Spleen (tissue), 11 donors: ENCODE measurements at regions not wholly inside any gene's neighbourhood (a gene's known extent, or its start where the extent isn't known, plus 50 kb on each side); places are given as distances from the start of the nearest gene placed in this dataset.

Experiments used
- DNase-seq: peaks from one replicate; pipeline ENCODE4 v3.0.0-alpha.2; 2020
- H3K27ac ChIP-seq, 8 donors: fragments of 200-600 bp; sonication (generic) in 7 of 8; 1 replicate in 4 of 8; 2 replicates in 4 of 8; pipeline versions ENCODE4 v1.5.0 to v1.8.0; 2016 to 2021; ENCODE audit warnings: inconsistent platforms in 4 of 8, mild to moderate bottlenecking in 4 of 8, moderate library complexity in 1 of 8
- H3K27me3 ChIP-seq, 7 donors: fragments of 200-600 bp; sonication (generic) in 6 of 7; replicated peaks in 1 of 7; 1 replicate in 4 of 7; 2 replicates in 3 of 7; pipeline versions ENCODE4 v1.5.0 to v1.8.0; 2016 to 2021; ENCODE audit warnings: inconsistent platforms in 3 of 7, mild to moderate bottlenecking in 1 of 7
- H3K36me3 ChIP-seq, 6 donors: fragments of 200-600 bp; sonication (generic) in 5 of 6; 1 replicate in 4 of 6; 2 replicates in 2 of 6; pipeline versions ENCODE4 v1.5.0 to v1.8.0; 2016 to 2021; ENCODE audit warnings: inconsistent platforms in 2 of 6
- H3K4me1 ChIP-seq, 6 donors: fragments of 200-600 bp; sonication (generic) in 5 of 6; 1 replicate in 3 of 6; 2 replicates in 3 of 6; pipeline versions ENCODE4 v1.5.0 to v1.8.0; 2016 to 2021; ENCODE audit warnings: inconsistent platforms in 3 of 6
- H3K4me3 ChIP-seq, 8 donors: fragments of 200-600 bp; sonication (generic) in 7 of 8; 1 replicate in 4 of 8; 2 replicates in 4 of 8; pipeline versions ENCODE4 v1.5.0 to v1.8.0; 2016 to 2021; ENCODE audit warnings: inconsistent platforms in 4 of 8, mild to moderate bottlenecking in 4 of 8, moderate library complexity in 2 of 8
- H3K9me3 ChIP-seq, 8 donors: fragments of 200-600 bp; sonication (generic) in 7 of 8; 1 replicate in 4 of 8; 2 replicates in 4 of 8; pipeline versions ENCODE4 v1.5.0 to v1.8.0; 2016 to 2021; ENCODE audit warnings: inconsistent platforms in 4 of 8
- CTCF ChIP-seq, 11 experiments: fragments of 200-600 bp in 7 of 11; fragments of 450-650 bp in 4 of 11; sonication (generic) in 4 of 11; IDR thresholded peaks in 8 of 11; conservative IDR thresholded peaks in 3 of 11; 1 replicate in 7 of 11; 2 replicates in 4 of 11; pipeline versions ENCODE4 v1.4.0 to v1.8.0; 2016 to 2021; ENCODE audit warnings: antibody characterized with exemption in 11 of 11, inconsistent platforms in 4 of 11, mild to moderate bottlenecking in 1 of 11
- POLR2A ChIP-seq, 3 donors: fragments of 450-650 bp; IDR thresholded peaks; one replicate each; pipeline ENCODE4 v1.5.1; 2017; ENCODE audit warnings: antibody characterized with exemption in 3 of 3, mild to moderate bottlenecking in 1 of 3
- POLR2AphosphoS5 ChIP-seq, 3 donors: sonication (generic); formaldehyde crosslinking; IDR thresholded peaks; one replicate each; pipeline ENCODE4 v1.5.1; 2017; ENCODE audit warnings: antibody characterized with exemption in 3 of 3
- WGBS, 5 donors: extraction: QIAGEN DNeasy Blood & Tissue Kit in 3 of 5; methylation state at CpG; one replicate each; pipeline versions ENCODE4 v1.1.5 to v1.1.7; 2013 to 2018; 5-methylcytosine and 5-hydroxymethylcytosine counted together
- intact Hi-C: fragments of 100-400 bp; cut with DNase I; formaldehyde crosslinking; loops from one replicate; pipeline ENCODE4 v1.15.0; 2023; ENCODE audit warnings: low total_unique reads
- donor health status: healthy with polysubstance abuse.
- donor health status: DM: no; HTN: no; CAD: no; lungs with moderate emphysema.
- donor health status: DM: no; HTN: no; CAD: no.
- donor health status: Bipolar disorder and iron deficiency.
- donor health status: healthy.
- donor health status: DM: no; HTN: no; CAD: no.
- donor health status: DM: yes; HTN: yes; CAD: no.

- Histone ChIP-seq H3K4me3 (no peak overlapping the region), H3K27ac (no peak overlapping the region), H3K27me3 (no peaks in the 10 kb centered on the region), H3K9me3 (no peaks in the 10 kb centered on the region), H3K36me3 (no peaks in the 10 kb centered on the region), H3K4me1 (peaks cover 0 to 7% (median 0%) of the 10 kb centered on the region in 6 donors)
- DNase-seq = no peak
- TF ChIP-seq CTCF (IDR thresholded peaks at IDR 0.05 in 8 of 11, conservative IDR thresholded peaks at IDR 0.05 in 3 of 11) (no peak), POLR2A (IDR thresholded peaks at IDR 0.05) (no peak), POLR2AphosphoS5 (IDR thresholded peaks at IDR 0.05) (no peak)
- 62 to 80% (median 67%) methylated on average over 5 of the region's 5 CpGs for WGBS, 5 donors
- intact Hi-C loops = no loop called here
Observed at GRCh38 chr9:7963026-7963425, 163.4 kb upstream of the DMAC1 start.

- Histone ChIP-seq H3K4me3 (no peak overlapping the region), H3K36me3 (no peaks in the 10 kb centered on the region), H3K27me3 (no peaks in the 10 kb centered on the region), H3K4me1 (no peaks in the 10 kb centered on the region), H3K9me3 (no peaks in the 10 kb centered on the region), H3K27ac (no peak overlapping the region)
- TF ChIP-seq CTCF (IDR thresholded peaks at IDR 0.05 in 8 of 11, conservative IDR thresholded peaks at IDR 0.05 in 3 of 11) = no peak
- no peak for TF ChIP-seq POLR2AphosphoS5 (IDR thresholded peaks at IDR 0.05)
- TF ChIP-seq POLR2A (IDR thresholded peaks at IDR 0.05) = no peak
- intact Hi-C loops = no loop called here
- WGBS, 5 donors = 82 to 92% (median 90%) methylated on average over 3 of the region's 3 CpGs
- no peak for DNase-seq
Observed at GRCh38 chr9:7961076-7961475, 161.5 kb upstream of the DMAC1 start.

- WGBS, 5 donors = 62 to 76% (median 69%) methylated on average over 4 of the region's 4 CpGs
- Histone ChIP-seq H3K9me3 (no peaks in the 10 kb centered on the region), H3K4me3 (no peak overlapping the region), H3K27me3 (no peaks in the 10 kb centered on the region), H3K36me3 (no peaks in the 10 kb centered on the region), H3K4me1 (no peaks in the 10 kb centered on the region), H3K27ac (no peak overlapping the region)
- intact Hi-C loops = no loop called here
- no peak for DNase-seq
- no peak for TF ChIP-seq POLR2A (IDR thresholded peaks at IDR 0.05)
- TF ChIP-seq POLR2AphosphoS5 (IDR thresholded peaks at IDR 0.05) = no peak
Observed at GRCh38 chr9:7960320-7961050, 160.9 kb upstream of the DMAC1 start.

GRCh38 chr9:7957803-7958202 lies 158.2 kb upstream of the DMAC1 start:
- Histone ChIP-seq H3K9me3 (no peaks in the 10 kb centered on the region), H3K27ac (no peak overlapping the region), H3K27me3 (no peaks in the 10 kb centered on the region), H3K4me3 (no peak overlapping the region), H3K36me3 (no peaks in the 10 kb centered on the region), H3K4me1 (no peaks in the 10 kb centered on the region)
- WGBS, 5 donors = 73 to 93% (median 91%) methylated on average over 2 of the region's 2 CpGs
- intact Hi-C loops = no loop called here
- DNase-seq = no peak
- TF ChIP-seq POLR2AphosphoS5 (IDR thresholded peaks at IDR 0.05) = no peak
- TF ChIP-seq CTCF (IDR thresholded peaks at IDR 0.05 in 8 of 11, conservative IDR thresholded peaks at IDR 0.05 in 3 of 11) = no peak
- TF ChIP-seq POLR2A (IDR thresholded peaks at IDR 0.05) = no peak
